ENCODE measurements at regions not wholly inside any gene's neighbourhood (a gene's known extent, or its start where the extent isn't known, plus 50 kb on each side); places are given as distances from the start of the nearest gene placed in this dataset.

- no peak for DNase-seq (ENCODE audit: low read depth)
These were observed 694.3 kb upstream of the NR5A2 start for GRCh38 chr1:199333180-199333579.

DNA sequence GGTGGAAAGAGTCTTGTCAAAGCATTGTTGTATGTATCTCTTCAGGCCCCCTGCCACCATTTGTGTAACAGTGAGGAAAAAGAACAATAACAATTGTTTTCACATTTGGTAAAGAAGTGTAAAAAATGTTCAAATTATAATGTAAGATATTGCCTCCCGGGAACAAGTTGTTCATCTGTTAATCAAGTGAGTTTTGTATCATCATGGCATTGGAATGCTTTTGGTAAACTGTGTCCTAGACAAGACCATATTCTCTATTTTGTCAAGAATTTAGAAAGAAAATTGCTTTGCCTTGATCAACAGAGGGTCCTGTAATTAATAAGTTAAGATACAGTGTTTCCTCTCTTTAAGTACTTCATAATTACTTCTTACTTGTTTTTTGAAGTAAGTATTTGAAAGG, 692.0 kb upstream of the NR5A2 start:
- DNase-seq (ENCODE audit: low read depth): no peak

- no peak for DNase-seq (ENCODE audit: low read depth)
These were observed 690.5 kb upstream of the NR5A2 start for GRCh38 chr1:199336745-199337640.

- no peak for DNase-seq (ENCODE audit: low read depth)
These were observed 688.8 kb upstream of the NR5A2 start for GRCh38 chr1:199338760-199339159.

DNA sequence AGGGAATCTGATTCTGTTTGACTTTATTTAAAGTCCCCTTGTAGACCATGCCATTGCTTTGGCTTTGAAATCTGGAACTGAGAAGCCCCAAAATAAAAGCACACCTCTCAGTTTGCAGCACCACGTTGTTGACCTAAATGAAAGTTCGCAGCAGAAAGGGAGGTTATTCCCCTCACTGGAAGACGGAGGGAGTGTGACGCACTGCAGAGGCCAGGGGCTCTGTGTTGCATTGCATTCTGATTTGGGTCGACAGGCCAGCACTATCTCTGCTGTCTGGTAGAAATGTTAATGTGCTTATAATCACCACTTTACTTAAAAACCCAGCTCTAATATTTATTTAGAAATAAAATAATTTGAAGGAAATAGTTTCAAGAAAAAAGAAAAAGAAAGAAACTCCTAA, 675.2 kb upstream of the NR5A2 start:
- DNase-seq (ENCODE audit: low read depth): no peak

DNA sequence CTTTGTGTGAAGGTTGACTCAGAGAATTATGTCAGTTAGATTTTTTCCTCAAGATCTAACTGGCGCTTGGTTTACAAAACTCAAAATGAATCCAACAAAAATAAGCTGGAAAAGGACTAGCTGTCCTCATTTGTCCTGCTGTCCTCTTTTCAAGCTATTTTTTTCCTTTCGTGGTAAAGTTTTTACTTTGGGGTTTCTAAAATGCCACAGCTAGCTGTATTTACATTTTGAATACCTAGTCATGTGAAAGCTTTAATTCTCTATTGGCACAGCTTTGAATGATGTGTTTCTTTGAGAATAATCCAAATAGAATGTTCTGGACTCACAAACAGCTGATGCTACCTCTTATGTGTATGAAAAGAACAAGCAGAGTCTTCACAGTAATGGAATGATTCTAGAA, 673.6 kb upstream of the NR5A2 start:
- no peak for DNase-seq (ENCODE audit: low read depth)

GRCh38 chr1:199356561-199356960, 670.9 kb upstream of the NR5A2 start:
- DNase-seq (ENCODE audit: low read depth): no peak

GRCh38 chr1:199357599-199357998, 669.9 kb upstream of the NR5A2 start:
- DNase-seq (ENCODE audit: low read depth): no peak

- no peak for DNase-seq (ENCODE audit: low read depth)
These were observed 664.5 kb upstream of the NR5A2 start for GRCh38 chr1:199362996-199363395.

- DNase-seq (ENCODE audit: low read depth): no peak
These were observed 654.4 kb upstream of the NR5A2 start for GRCh38 chr1:199373139-199373538.

- no peak for DNase-seq (ENCODE audit: low read depth)
These were observed 650.3 kb upstream of the NR5A2 start for GRCh38 chr1:199377211-199377610.

DNA sequence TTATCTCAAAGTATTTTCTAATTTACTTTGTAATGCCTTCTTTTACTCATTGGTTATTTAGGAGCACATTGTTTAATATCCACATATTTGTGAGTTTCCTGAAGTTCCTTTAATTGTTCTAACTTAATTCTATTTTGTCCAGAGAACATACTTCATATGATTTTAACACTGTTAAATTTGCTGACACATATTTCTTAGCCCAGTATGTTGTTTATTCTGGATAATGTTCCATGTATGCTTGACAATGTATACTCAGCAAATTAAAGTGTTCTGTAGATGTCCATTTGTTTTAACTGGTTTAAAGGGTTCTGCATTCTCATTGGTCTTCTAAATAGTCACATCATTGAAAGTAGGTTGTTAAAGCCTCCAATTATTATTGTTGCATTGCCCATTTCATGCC, 643.7 kb upstream of the NR5A2 start:
- DNase-seq (ENCODE audit: low read depth): no peak

DNA sequence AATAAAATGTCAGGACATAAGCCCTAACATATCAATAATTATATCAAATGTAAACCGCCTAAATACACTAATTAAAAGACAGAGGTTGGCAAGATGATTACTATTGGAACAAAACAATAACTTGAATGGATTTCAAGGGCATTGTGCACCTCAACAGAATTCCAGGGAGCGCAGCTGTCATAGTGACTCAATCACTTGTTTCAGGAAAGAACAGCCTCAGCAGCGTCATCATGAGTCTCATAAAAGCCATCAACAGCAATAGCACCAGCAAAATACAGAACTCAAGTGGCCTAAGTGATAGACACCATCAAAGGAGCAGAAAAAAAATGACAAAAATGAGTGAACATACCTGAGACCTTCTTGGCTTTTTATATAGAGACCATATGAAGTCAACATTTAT, 632.7 kb upstream of the NR5A2 start:
- DNase-seq (ENCODE audit: low read depth): no peak

- no peak for DNase-seq (ENCODE audit: low read depth)
These were observed 631.1 kb upstream of the NR5A2 start for GRCh38 chr1:199396456-199396855.

- DNase-seq (ENCODE audit: low read depth): no peak
These were observed 627.4 kb upstream of the NR5A2 start for GRCh38 chr1:199399996-199400724.

- no peak for DNase-seq (ENCODE audit: low read depth)
These were observed 623.9 kb upstream of the NR5A2 start for GRCh38 chr1:199403531-199404116.

DNA sequence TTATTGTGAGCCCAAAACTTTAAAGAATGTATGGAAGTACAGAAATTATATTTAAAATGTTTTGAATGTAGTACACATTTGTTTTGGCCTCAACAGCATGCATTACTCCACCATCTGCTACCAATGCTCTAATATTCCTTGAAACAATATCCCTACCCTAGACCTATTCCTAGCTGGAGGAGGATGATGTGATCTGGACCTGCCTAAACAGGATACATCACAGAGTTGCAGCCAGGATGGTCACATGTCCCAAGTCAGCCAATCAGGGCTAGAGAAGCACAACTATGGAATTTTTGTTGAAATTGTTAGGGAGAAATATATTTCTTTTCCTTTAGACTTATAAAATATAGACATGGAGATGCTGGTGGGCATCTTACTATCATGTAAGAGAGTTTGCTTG, 623.3 kb upstream of the NR5A2 start:
- DNase-seq (ENCODE audit: low read depth): no peak

DNA sequence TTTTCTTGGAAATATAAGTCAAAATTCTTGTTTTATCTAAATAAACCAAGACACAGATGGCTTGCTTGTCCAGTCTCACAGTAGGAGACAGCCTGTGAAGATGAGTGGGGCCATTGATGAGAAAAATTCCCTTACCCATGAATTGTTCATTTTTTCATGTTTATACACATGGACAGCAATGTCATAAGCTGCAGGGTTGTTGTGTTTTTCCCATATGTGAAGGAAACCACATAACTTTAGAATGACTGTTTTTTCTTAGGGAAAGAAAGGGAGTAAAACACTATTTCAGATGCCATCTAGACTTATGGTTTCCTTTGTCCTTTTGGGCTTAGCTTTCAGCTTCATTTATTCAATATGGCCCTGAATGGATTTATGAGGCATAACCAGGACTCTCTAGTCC, 622.5 kb upstream of the NR5A2 start:
- no peak for DNase-seq (ENCODE audit: low read depth)

DNA sequence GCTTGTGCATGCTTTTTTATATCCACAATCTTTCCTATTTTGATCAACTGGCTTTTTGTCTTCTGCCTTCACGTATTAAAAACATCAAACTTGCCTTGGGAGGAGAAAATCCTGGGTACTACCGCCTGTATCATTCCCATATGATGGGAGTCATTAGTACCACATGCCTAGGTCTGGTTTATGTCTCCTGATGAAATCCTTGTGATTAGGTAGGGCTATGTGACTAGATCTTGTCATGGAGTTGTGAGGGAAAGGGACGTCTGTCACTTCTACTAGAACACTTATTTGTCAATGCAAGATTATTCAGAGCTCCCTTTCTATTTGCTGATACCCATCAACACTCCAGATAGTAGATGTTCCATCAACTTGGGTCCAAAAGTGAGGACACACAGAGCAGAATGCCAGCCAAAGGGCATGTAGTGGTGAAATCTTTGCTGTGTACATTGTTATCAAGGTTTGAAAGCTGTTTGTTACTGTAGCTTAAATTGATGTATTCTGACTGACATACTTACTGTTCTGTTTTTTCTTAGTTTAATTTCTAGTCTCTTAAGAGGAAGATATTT, 621.8 kb upstream of the NR5A2 start:
- no peak for DNase-seq (ENCODE audit: low read depth)

DNA sequence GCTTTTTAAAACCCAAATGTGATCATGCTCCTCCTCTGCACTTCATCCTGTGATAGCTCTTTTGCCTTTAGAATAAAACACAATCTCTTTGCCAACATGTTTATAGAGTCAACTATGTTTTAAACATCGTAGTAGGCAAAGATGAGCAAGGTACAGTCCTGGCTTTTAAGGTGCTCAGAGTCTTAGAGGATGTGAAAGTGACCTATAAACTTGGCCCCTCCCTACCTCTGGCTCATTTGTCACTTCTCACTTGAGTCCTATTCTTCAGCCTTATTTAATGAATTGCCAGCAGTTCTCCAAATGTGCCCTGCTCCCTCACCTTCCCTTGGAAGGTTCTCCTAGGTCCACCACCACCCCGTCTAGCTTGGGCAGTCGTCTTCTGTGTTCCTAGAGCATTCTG, 617.0 kb upstream of the NR5A2 start:
- DNase-seq (ENCODE audit: low read depth): no peak

DNA sequence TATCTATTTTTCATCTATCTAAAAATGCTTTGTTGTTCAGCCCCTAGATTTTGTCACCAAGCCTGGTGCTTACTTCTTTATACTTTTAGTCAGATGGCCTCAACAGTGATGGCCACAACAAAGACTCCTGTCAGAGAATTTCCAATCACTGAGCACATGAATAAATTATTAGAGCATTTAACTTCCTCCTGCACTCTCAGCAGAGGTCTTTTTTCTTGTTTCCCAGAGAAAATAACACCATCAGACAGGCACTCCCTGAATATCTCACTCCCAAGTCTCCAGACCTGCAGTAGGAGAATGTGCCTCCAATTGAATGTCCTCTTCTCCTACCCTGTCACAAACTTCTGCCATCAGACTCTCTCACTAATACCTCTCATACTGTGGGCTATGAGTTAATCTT, 616.0 kb upstream of the NR5A2 start:
- DNase-seq (ENCODE audit: low read depth): no peak

- no peak for DNase-seq (ENCODE audit: low read depth)
These were observed 605.3 kb upstream of the NR5A2 start for GRCh38 chr1:199422206-199422605.

- no peak for DNase-seq (ENCODE audit: low read depth)
These were observed 579.6 kb upstream of the NR5A2 start for GRCh38 chr1:199447906-199448305.

Data from activated T-cell treated with anti-CD3 and anti-CD28 coated beads for 48 hours (primary cell).